ENCODE measurements at regions not wholly inside any gene's neighbourhood (a gene's known extent, or its start where the extent isn't known, plus 50 kb on each side); places are given as distances from the start of the nearest gene placed in this dataset.

GRCh38 chr2:217074576-217075255 is 214.9 kb upstream of the TNP1 start:
- POLR2A ChIA-PET, result no interaction called here
- no peaks in the 10 kb centered on the region for H4K20me1 ChIP-seq (ENCODE audit: insufficient read depth)
- CTCF ChIA-PET, result interaction anchor here (1.2 kb wide), 1 partner anchor 11 kb away, joined by 3 read pairs; no protein-coding TSS in a partner anchor
- WGBS (ENCODE audit: low lambda C conversion rate), result 90% methylated on average over 6 of the region's 6 CpGs
- H3K4me1 ChIP-seq (ENCODE audit: control insufficient read depth in 1 of 2, insufficient read depth in 2 of 2, low read depth in 1 of 2, low read length in 1 of 2), result peaks cover 0 to under 1% of the 10 kb centered on the region in 2 experiments; a peak in 1 of 4 replicates
- H3K4me3 ChIP-seq (ENCODE audit: low read depth in 2 of 2, low read length in 1 of 2), result no peak overlapping the region
- H3K9me2 ChIP-seq, result no peaks in the 10 kb centered on the region
- H3F3A ChIP-seq (replicated peaks; ENCODE audit: insufficient read depth), result no peaks in the 10 kb centered on the region
- no peak for TF ChIP-seq FOXJ3 (CRISPR knock-in tag; IDR thresholded peaks at IDR 0.05)
- TF ChIP-seq EP300 (IDR thresholded peaks at IDR 0.05; ENCODE audit: borderline replicate concordance in 1 of 2, low read depth in 1 of 2, low read length in 1 of 2), result no peak
- TF ChIP-seq EZH2phosphoT487 (IDR thresholded peaks at IDR 0.05; ENCODE audit: borderline replicate concordance, low read depth), result no peak
- no peak for TF ChIP-seq GATA2 (CRISPR knock-in tag; IDR thresholded peaks at IDR 0.05)
- no peak for TF ChIP-seq TEAD4 (IDR thresholded peaks at IDR 0.05; ENCODE audit: borderline replicate concordance, insufficient read depth)
- no peak for TF ChIP-seq ZBTB33 (IDR thresholded peaks at IDR 0.05; ENCODE audit: borderline replicate concordance, low read depth)
- no peak for TF ChIP-seq GABPA (IDR thresholded peaks at IDR 0.05; ENCODE audit: low read depth)
- no peak for TF ChIP-seq TAF1 (IDR thresholded peaks at IDR 0.05; ENCODE audit: borderline replicate concordance, low read depth, low read length)
- no peak for DNase-seq
- no peaks in the 10 kb centered on the region for H3K9me3 ChIP-seq
- H3K27me3 ChIP-seq (ENCODE audit: insufficient read depth), result no peaks in the 10 kb centered on the region
- H3K4me2 ChIP-seq, result no peak overlapping the region
- no peaks in the 10 kb centered on the region for H3K79me2 ChIP-seq (ENCODE audit: insufficient read depth)
- H2AFZ ChIP-seq (ENCODE audit: low read depth), result no peak overlapping the region
- no peak overlapping the region for H3K27ac ChIP-seq (ENCODE audit: low read depth in 2 of 2, low read length in 1 of 2)
- H3K36me3 ChIP-seq (replicated peaks in 1 of 2; ENCODE audit: control insufficient read depth in 1 of 2, insufficient read depth in 2 of 2, low read length in 1 of 2), result no peaks in the 10 kb centered on the region
- H3K9ac ChIP-seq, result no peak overlapping the region

GRCh38 chr2:217071416-217071815 is 211.6 kb upstream of the TNP1 start:
- Histone ChIP-seq H3K4me3 (ENCODE audit: low read depth in 2 of 2, low read length in 1 of 2) (no peak overlapping the region), H3K4me2 (no peak overlapping the region), H2AFZ (ENCODE audit: low read depth) (no peak overlapping the region), H3K36me3 (replicated peaks in 1 of 2; ENCODE audit: control insufficient read depth in 1 of 2, insufficient read depth in 2 of 2, low read length in 1 of 2) (no peaks in the 10 kb centered on the region), H3K4me1 (ENCODE audit: control insufficient read depth in 1 of 2, insufficient read depth in 2 of 2, low read depth in 1 of 2, low read length in 1 of 2) (peaks cover 0 to 3% of the 10 kb centered on the region in 2 experiments; a peak in 1 of 4 replicates), H3K9me2 (no peaks in the 10 kb centered on the region; the same call in 1 of the 2 replicates), H3K27me3 (ENCODE audit: insufficient read depth) (no peaks in the 10 kb centered on the region), H3K27ac (ENCODE audit: low read depth in 2 of 2, low read length in 1 of 2) (no peak overlapping the region), H3K9ac (no peak overlapping the region), H3K9me3 (no peaks in the 10 kb centered on the region), H4K20me1 (ENCODE audit: insufficient read depth) (no peaks in the 10 kb centered on the region), H3K79me2 (ENCODE audit: insufficient read depth) (no peaks in the 10 kb centered on the region), H3F3A (replicated peaks; ENCODE audit: insufficient read depth) (no peaks in the 10 kb centered on the region)
- POLR2A ChIA-PET, result no interaction called here
- 86% methylated on average over 8 of the region's 8 CpGs for WGBS (ENCODE audit: low lambda C conversion rate)
- no peak for DNase-seq
- CTCF ChIA-PET, result no interaction called here
- TF ChIP-seq TAF1 (IDR thresholded peaks at IDR 0.05; ENCODE audit: borderline replicate concordance, low read depth, low read length) (no peak), ZBTB33 (IDR thresholded peaks at IDR 0.05; ENCODE audit: borderline replicate concordance, low read depth) (no peak), FOSL2 (IDR thresholded peaks at IDR 0.05; ENCODE audit: borderline replicate concordance, low read depth) (no peak), TEAD4 (IDR thresholded peaks at IDR 0.05; ENCODE audit: borderline replicate concordance, insufficient read depth) (no peak), MAX (IDR thresholded peaks at IDR 0.05; ENCODE audit: low read depth) (no peak), RCOR1 (IDR thresholded peaks at IDR 0.05; ENCODE audit: low read length) (no peak), IRF3 (IDR thresholded peaks at IDR 0.05; ENCODE audit: low read depth, low read length) (no peak), REST (IDR thresholded peaks at IDR 0.05; ENCODE audit: low read depth, low read length) (no peak), RAD21 (IDR thresholded peaks at IDR 0.05; ENCODE audit: low read length) (no peak), FOXM1 (IDR thresholded peaks at IDR 0.05; ENCODE audit: low read depth) (no peak), SIN3A (IDR thresholded peaks at IDR 0.05; ENCODE audit: borderline replicate concordance, low read depth, low read length) (no peak), EP300 (IDR thresholded peaks at IDR 0.05; ENCODE audit: borderline replicate concordance in 1 of 2, low read depth in 1 of 2, low read length in 1 of 2) (no peak)
